ENCODE measurements at regions not wholly inside any gene's neighbourhood (a gene's known extent, or its start where the extent isn't known, plus 50 kb on each side); places are given as distances from the start of the nearest gene placed in this dataset.
"Not testable (repeated sequence)": the region's sequence is repeated elsewhere in the genome, so short reads cannot be mapped to it uniquely, and the experiment has no call there.

DNA sequence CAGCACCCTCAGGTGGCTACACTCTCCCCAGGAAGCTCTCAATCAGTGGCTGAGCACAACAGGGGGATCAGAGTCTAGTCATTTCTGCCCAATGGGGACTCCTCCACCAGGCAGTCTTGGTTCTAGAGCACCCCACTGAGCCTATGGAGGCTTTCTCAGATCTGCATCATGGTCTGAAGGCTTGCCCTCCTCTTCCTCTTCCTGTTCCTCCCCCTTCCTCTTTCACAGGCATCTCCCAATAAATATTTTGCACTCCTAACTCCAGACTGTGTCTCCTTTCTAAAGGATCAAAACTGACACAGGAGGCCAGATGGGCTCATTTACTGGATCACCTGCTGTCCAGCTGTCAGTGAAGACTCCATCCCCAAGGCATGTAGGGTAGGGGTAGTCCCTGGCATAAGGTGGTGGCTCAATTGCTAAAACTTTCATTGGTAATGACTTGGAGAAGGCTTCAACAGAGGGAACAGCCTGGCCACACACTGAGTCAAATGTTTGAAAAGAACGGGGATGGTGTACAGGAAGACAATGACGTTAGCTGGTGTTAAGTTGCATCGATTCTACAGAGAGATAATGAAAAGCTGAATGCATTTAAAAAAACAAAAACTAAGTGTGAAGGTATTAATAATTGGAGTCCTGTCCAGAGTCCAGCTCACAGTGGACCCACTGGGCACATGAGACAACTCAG is 84.2 kb upstream of the SLC2A1 start:
- DNase-seq (ENCODE audit: low spot score), result no peak

DNA sequence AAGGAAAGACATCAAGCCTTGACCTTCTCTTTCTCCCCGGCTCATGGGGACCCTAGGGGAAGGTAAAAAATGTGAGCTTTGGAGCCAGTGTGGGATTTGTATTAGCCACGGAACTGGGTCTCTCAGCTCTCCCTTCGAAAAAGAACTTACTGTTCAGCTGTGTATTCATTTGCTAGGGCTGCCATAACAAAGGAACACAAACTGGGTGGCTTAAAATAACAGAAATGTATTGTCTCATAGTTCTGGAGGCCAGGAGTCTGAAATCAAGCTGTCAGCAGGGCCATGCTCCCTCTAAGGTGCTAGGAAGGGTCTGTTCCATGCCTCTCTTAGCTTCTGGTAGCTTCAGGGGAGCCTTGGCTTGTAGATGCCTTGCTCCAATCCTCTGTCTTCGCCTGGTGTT is 83.5 kb upstream of the SLC2A1 start:
- DNase-seq (ENCODE audit: low spot score), result no peak

DNA sequence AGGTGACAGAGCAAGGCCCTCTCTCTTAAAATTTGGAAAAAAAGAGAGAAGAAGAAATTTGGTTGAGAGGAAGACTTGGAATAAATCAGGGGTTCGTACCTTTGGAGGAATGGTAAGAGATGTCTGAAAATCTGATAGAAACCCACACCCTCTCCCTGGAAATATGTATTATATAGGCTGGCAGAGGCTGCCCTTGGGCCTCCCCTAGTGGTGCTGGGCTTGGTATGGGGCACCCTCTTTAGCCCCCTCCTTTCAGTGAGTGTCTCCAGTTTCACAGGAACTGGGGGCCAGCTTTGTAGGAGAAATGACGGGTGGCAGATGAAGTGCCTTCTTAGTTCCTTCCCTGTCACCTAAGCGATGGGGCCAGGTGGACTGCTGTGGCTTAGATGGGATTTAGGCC is 82.9 kb upstream of the SLC2A1 start:
- DNase-seq (ENCODE audit: low spot score), result no peak

DNA sequence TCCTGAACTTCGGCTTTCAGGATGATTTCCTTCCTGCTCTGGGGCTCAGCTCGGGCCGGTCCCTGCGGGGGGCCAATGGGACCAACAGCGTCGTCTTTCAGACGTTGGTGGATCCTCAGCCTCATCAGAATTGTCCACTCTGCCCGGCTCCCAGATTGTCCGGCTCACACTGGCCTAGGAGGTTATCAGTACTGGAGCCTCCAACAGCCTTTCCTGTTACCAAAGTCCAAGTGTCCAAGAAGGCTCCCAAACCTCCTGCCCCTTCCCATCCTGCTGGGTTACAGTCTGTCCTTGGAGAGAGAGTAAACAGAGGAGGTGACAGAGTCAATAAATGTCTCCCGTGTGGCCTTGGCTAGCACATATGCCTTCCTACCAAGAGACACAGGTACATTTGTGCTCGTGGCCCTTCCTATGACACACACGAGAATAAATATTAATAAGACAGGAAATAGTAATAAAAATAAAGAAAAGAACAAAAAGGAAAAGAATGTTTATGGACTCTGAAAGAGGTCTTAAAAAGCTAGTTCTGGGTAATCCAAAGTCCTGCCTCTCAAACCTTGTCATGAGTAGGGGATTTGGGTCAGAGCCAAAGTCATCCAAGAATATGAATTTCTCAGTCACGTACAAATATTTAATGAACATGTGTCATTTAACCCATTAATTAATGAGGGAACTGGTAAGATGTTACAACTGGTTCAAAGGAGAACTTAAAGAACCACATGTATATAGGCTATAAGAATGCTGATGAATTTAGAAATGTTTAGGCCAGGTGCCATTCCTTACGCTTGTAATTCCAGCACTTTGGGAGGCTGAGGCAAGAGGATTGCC is 80.8 kb upstream of the SLC2A1 start:
- no peak for DNase-seq (ENCODE audit: low spot score)

DNA sequence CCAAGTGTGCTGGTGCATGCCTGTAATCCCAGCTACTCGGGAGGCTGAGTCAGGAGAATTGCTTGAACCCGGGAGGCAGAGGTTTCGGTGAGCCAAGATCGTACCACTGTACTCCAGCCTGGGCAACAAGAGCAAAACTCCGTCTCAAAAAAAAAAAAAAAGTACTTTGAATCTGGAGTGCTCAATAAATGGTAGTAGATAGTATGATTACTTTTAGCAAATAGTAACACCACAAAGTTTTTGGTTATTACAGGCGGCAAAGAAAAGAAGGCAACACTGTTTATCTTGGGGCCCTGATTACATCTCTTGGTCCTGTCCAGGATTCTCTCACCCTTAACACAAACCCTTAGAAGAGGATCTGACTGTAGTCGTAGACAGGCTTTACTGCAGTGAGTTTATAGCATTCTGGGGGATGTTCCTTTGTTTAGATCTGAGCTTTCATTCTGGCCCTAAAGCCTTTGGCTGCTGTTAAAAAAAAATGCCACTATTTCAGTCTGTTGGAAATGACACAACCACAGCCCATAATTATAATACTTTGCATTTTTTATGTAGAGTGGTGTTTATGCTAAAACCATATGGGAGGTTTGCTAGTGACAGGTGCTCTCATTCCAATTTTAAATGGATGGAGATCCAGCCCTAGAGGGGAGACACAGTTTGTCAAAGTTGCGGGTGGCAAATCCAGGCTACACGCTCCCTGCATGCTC is 79.7 kb upstream of the SLC2A1 start:
- no peak for DNase-seq (ENCODE audit: low spot score)

DNA sequence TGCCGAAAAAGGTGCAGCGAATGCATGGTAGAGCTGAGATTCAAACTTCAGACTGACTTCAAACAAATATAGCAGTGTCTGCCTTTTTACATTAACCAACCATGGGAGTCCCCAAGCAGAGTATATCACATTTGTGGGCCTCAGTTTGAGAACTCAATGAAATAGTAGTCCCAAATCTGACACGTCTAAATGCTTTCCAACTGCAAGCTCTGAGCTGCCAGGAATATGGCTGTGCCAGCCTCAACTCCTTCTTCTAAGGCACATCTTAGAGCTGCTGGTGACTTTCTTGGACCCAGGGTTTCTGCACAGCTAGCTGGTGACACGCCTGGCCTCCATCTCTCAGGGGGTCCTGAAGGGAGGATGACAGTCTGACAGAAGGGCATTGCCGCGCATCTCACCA is 78.8 kb upstream of the SLC2A1 start:
- no peak for DNase-seq (ENCODE audit: low spot score)

DNA sequence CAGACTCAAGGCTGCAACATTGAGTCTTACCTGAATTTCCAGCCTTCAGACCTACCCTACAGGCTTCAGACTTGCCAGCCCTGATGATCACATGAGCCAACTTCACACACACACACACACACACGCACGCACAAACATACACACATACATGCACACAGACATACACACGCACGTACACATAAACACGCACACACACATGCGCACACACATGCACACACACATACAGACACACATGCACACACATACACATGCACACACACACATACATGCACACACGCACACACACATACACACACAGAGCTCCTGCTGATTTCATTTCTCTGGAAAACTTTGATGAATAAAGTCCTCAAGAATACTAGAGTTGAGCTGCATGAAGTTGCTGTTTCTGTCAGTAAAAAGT is 78.3 kb upstream of the SLC2A1 start:
- DNase-seq (ENCODE audit: low spot score), result no peak

DNA sequence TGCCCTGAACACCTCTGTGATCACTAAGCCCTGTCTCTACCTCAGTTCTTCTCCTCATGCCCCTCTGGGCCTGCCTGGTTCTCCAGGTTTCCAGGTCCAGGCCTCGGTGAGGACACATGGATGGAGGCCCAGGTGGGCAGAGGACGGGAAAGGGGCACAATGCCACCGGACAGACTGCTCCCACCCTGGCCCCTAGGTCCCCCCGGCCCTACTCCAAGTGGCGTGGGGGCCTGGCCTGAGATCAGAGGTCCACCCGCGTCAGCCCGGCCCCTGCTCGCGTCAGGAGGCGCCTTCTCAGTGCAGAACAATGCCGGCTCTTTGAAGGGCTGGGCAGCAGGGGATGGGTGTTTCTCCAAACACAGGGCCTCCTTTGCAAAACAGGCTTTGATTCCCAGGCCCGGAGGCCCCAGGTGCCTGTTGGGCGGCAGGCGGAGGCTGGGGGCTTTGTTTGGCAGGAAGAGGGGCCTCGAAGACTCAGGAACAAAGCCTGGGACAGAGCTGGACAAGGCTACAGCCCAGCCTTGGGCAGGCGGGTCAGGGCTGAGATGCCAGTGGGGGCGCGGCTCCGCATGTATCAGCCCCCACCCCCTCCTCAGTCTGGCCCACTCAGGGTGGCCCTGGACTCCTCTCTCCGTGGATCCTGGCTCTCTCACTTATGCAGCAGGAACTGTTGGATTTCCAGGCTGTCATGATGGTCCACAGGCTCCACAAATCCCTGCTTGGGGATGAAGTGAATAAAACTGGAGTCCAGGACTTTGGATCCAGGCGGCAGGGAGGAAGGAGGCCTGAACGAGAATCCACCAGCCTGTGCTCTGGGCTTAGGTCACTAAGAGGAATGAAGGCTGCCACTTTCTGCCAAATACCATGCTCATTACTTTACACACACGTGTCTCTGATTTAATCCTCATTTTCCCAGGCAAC is 77.4 kb upstream of the SLC2A1 start:
- no peak for DNase-seq (ENCODE audit: low spot score)

DNA sequence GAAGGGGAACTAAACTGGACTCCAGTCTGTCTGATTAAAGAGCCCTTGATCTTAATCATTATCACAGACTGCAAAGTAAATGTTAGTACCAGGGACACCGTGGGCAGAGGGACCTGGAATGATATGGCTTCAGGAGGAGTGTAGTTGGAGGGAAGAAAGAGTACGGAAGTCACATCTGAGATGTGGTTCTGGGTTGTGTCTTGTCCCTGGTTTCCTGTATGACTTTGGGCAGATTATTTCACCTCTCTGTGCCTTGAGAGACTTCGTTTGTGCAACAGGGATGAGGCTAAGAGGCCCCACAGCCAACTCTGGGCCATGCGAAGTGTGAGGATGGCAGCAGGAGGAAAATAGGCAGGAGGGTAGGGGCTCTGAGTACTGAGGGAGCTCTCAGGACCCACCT is 76.1 kb upstream of the SLC2A1 start:
- DNase-seq (ENCODE audit: low spot score), result no peak

DNA sequence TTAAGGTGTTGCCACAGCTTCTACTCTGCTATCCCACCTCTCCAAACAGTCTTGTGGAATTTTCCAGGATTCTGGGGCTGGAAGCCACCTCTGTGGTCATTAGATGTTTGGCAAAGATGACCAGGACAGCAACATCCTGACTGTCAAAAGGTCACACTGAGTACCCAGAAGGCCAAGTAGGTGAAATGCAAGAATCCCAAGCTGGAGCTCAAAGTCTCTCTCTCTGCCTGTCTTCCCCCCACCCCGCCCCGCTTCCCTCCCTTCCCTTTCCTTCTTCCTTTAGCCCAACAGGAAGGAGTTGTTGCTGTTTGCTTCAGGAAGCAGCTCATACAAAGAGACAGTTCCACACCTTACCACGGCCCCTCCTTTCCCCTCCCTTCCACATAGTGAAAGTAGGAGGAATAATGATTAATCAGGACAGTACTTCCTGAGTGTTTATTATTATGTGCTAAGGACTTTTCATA is 75.6 kb upstream of the SLC2A1 start:
- DNase-seq (ENCODE audit: low spot score), result no peak

DNA sequence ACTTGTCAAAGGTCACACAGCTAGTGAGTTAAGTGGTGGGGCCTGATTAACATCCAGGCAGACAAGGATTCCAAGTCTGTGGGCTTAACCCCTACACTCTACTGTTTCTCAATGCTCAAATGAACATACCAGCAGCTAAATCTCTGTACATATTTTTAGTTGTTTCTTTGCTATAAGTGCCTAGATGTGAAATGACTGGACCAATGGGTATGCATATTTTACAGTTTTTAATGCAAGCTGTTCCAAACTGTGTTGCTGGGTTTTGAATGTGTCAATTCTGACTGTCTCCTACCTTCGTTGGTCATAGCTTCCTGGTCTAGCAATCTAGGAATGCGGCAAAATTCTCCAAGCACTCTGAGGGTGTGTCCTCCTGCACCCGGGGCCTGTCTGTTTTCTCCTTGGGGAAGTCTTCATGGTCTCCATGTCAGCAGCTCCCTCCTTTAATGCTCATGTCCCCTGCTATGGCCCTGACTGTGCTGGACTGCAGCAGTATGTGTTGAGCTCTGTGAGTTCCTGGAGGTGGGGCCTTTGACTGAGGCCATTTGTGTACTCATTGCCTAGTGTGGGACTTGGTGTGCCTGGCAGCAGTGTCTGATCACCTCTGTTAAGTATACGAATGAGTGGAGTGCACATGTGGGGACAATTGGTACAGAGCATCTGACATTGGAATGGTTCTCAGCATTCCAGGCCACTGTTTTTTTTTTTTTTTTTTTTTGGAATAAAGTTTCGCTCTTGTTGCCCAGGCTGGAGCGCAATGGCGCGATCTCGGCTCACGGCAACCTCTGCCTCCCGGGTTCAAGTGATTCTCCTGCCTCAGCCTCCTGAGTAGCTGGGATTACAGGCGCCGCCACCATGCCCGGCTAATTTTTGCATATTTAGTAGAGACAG is 72.9 kb upstream of the SLC2A1 start:
- DNase-seq (ENCODE audit: low spot score), result no peak

DNA sequence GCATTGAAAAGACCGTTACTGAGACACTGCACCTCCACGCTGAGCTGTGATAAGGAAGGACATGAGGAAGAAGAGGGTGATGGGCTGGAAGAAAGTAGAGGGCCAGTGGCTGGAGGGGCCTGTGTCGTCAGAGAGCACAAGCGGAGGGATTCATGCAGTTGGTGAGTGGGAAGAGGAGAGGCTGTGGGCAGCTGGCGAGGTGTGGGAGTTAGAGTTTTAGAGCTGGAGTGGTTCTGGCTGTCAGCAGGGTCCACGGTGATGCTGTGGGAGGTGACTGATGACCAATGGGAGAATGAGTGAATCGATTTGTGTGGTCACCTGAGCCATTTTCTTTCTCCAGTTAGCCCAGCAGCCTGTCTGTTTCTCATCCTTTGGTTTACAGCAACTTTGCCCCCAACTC is 66.2 kb upstream of the SLC2A1 start:
- DNase-seq (ENCODE audit: low spot score), result no peak

DNA sequence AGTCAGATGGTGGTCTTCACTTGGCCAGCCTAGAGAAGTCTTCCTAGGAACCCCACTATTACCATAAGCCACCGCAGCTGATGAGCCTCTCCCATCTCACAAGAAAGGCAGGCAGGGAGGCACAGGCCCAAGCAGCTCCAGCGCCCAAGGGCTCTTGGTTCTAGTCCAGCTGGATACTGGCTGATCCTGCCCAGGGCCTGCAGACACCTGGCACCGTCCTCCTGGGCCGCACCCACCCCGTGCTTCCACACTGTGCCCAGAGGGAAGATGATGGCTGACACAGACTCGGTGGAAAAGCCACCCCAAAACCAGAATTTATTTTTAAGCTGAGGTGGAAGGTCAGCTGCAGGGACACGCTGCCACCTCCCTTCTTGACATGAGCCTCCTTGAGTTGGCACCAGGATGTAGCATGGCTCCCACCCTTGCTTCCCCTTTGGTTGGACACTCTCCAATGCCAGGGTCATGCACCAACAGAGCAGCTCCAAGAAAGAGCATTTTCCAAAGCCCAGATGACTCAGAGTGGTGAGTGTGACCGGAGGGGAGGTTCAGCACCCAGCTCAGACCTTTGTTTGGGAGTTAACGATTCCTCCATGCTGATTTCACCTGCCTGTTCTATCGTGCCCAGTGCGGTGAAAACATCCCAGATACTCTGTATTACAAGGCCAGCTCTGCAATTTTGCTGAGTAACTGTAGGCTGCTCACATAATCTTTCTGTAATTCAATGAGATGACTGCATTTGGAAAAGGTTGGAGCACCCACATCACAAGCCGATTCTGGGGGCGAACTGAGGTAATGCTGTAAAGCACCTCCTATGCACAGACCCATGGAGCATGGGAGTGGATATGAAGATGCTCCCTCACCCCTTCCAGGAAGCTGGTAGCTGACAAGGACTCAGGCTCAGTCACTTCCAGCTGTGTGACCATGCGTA is 63.1 kb upstream of the SLC2A1 start:
- no peak for DNase-seq (ENCODE audit: low spot score)

DNA sequence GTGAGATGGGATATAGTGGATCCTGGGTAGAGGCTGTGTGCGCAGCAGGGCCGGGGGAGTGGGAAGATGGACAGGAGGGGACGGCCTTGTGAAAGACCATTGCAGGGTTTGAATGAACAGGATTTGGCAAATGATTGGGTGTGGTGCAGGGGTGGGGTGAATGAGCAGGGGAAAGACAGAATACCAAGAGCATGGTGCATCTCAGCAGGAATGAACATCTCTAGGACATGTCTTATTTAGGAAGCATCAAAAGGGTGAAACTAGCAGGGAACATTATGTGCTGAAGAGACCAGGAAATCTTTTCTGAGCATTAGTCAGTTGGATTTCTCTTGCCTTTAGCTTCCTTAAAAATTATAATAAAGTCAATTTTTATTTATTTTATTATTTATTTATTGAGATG is 60.6 kb upstream of the SLC2A1 start:
- DNase-seq (ENCODE audit: low spot score), result no peak

DNA sequence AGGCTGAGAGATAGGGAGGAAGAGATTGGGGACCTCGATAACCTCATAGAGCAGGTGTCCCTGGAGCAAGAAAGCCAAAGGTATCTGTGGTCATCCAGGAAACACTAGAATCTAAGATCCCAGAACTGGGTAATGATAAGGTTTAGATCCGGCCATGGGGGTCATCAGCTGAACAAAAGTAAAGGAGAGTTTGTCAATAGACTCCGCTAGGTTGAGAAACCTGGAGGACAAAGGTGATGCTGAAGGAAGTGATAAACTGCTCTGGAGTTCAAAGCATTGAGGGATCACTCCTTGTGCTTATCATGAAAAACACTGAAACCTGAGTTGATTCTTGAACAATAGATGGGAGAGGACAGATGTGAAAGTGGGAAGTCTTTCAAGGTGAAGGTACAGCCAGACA is 59.5 kb upstream of the SLC2A1 start:
- no peak for DNase-seq (ENCODE audit: low spot score)

DNA sequence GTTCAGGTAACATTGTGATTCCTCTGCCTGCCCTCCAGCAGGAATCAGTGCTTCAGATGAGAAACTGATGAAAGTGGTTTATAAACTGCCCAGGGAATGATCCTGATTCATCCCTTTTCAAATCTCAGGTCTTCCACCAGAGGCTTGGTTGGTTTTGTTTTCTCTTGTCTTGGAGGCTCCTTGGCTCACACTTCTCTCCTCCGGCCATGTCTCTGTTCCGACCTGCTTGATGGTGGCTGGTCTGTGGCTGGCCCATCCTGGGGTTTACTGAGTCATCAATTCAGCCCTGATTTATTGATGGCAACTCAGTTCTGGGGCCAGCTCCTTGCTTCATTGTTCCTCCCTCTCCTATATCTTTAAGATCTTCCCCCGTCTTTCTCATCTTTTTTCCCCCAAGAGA is 56.6 kb upstream of the SLC2A1 start:
- no peak for DNase-seq (ENCODE audit: low spot score)

DNA sequence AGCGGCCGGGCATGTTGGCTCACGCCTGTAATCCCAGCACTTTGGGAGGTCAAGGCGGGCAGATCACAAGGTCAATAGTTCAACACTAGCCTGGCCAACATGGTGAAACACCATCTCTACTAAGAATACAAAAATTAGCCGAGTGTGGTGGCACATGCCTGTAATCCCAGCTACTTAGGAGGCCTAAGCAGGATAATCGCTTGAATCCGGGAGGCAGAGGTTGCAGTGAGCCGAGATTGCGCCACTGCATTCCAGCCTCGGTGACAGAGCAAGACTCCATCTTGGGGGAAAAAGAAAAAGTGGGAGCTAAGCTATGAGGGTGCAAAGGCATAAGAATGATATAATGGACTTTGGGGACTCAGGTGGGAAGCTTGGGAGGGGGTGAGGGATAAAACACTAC is 55.9 kb upstream of the SLC2A1 start:
- not testable (repeated sequence) for DNase-seq (ENCODE audit: low spot score)

DNA sequence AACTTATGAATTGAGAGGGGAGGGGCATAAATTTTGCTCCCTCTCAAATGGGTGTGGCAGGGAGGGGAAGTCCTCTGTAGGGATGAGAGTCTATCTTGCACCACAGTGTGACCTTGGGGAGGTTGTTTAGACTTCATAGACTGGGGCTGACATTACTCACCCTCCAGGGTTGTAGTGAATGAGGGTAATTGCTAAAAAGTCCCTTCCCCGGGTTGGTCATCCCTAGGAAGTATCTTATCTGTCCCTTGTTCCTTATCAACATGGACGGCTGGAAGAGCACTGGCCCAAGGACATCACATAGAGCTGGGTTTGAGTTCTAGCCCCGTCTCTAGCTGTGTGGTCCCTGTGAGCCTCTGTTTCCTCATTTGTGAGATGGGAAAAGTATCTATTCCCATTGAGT is 52.4 kb upstream of the SLC2A1 start:
- no peak for DNase-seq (ENCODE audit: low spot score)

DNA sequence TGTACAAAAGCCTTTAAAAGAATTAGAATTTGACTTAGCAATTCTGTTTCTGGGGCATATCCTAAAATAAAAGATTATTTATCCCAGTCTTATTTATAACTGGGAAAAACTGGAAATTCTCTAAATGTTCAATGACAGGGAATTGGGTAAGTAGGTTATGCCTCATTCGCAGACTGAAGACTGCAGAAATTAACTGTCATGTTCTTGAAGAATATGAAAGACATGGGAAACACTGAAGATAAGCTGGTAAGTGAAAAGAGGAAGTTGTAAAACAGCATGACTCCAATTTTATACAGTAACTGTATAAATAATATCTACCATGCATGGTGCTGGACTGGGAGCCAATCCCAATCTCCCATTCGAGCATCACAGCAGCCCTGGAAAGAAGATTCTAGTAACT is 50.6 kb upstream of the SLC2A1 start:
- DNase-seq (ENCODE audit: low spot score), result no peak

All from mesenteric fat pad (tissue), 1 donor.